GM19452 (cell line): ENCODE measurements at regions not wholly inside any gene's neighbourhood (a gene's known extent, or its start where the extent isn't known, plus 50 kb on each side); places are given as distances from the start of the nearest gene placed in this dataset.

Source experiments
- ATAC-seq: cut with Tn5 transposase; IDR thresholded peaks from one replicate; pipeline ENCODE4 v1.9.1; 2021; ENCODE audit not compliant: unreplicated experiment

- ATAC-seq = no peak
Observed at GRCh38 chr14:34069854-34070582, 119.1 kb upstream of the EGLN3 start.

- ATAC-seq = no peak
Observed at GRCh38 chr14:34067587-34067986, 116.7 kb upstream of the EGLN3 start.

DNA sequence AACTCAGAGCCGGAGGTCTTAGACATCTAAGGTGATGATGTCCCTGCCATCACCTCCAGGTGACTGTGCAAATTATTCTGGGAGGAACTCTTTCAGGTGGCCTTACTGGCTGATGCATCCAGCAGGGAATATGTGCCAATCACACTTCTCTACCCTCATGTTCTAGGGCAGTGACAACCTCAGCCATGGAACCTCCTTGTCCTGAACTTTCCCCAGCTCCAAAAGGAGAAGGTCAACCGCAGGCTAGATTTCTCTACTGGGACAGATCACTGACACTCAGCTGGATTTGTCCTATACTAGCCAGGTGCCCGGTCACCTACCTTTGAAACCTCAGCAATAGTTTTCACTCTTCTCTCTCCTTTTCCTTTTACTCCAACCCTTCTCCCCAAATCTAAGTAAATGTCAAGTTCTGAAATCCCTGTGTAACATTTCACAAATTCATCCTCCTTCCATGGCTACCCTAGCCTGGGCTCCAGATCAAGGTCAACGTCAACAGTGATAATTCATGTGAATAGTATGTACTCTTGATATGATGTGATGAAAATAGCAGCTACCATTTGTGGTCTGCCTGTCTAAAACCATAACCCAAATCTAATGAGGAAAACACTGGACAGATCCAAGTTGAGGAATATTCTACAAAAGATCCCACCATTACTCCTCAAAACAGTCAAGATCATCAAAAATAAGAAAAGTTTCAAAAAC is 115.0 kb upstream of the EGLN3 start:
- ATAC-seq = no peak

GRCh38 chr14:34065236-34065635 is 114.4 kb upstream of the EGLN3 start:
- ATAC-seq = no peak

DNA sequence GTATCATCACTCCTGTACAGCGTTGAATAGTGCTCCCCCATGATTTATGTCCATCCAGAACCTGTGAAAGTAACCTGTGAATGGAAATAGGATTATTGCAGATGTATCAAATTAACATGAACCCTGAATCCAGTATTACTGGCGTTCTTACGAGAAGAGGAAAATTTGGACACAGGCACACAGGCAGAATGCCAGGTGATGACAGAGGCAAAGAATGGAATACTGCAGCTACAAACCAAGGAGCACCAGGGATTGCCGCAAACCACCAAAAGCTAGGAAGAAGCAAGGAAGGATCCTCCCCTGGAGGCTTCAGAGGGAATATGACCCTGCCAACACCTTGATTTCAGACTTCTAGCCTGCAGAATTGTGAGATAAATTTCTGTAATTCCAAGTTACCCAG is 113.5 kb upstream of the EGLN3 start:
- ATAC-seq = no peak

DNA sequence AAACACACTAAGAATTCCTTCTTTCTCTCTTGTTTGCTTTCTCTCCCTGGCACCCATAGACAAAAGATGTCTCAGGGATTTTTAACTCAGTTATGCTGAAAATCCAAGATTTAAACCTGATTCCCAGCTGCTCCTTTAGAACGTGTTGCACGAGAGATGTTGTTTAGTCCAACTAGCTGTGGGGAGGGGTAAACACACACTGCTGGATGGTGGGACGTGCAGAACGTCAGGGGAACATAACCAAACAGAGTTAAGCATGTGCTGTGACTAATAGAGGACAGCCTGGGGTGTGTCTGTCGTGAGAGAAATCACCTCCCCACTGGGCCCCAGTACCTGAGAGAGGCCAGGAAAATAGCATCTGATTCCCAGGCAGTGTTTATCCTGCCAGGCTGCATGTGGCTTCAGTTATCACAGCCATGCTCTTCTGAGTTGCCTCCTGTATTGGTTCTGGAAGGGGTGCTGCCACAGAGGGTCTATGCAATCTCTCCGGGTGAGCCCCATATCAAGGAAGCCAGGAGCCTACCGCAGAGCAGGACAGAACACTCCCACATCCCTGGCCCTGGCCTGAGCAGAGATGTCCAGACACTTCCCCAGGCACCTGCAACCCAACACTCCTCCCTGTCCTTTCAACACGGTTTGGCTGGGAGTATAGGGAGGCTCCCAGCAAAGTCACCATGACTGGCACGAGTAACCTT is 112.7 kb upstream of the EGLN3 start:
- no peak for ATAC-seq

DNA sequence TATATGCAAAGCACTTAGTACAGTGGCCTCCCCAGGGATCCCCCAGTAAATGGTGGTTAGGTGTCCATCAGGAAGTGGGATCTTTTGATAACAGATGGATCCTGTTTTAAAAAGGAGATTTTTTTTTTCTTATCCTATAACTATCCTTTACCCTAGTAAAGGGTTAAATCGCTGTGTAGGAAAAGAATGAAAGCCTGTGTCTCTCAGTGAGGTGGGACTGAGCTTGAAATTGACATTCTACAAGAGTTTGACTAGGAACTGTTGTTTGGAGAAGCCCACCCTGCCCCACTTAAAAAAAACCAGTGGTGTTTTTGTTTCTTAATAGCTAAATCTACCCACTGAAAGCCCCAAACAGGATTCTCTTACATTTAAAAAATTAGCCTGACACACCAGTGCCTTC is 112.2 kb upstream of the EGLN3 start:
- ATAC-seq = no peak

DNA sequence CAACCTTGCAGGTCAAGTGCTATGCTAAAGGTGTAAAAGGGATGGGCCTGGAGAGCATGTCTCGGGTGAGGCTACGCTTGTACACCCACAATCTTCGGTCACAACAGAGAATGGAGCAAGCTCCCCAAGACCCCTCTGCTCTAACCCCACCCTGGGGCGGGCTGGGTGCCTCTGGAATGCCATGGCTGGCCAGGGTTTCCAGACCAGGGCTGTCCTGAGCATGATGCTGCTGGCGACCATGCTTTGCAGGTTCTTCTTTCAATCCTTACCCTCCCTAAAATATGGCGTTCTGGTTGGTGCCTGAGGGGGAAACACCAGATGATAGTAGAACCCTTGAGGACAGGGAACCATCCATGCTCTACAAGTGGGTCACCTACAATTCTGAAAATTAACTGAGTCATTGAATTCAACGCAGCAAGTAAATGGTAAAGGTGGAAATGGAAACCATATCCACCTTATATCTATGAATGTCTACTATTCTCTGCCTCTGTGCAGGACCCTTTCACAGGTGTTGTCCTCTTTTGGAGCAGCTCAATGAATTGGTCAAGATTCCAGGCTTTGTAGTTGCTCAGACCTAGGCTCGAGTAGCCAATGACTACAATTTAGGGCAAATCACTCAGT is 111.6 kb upstream of the EGLN3 start:
- ATAC-seq = no peak

- ATAC-seq = peak; percentile 23
Observed at GRCh38 chr14:34060651-34060999, 109.8 kb upstream of the EGLN3 start.

DNA sequence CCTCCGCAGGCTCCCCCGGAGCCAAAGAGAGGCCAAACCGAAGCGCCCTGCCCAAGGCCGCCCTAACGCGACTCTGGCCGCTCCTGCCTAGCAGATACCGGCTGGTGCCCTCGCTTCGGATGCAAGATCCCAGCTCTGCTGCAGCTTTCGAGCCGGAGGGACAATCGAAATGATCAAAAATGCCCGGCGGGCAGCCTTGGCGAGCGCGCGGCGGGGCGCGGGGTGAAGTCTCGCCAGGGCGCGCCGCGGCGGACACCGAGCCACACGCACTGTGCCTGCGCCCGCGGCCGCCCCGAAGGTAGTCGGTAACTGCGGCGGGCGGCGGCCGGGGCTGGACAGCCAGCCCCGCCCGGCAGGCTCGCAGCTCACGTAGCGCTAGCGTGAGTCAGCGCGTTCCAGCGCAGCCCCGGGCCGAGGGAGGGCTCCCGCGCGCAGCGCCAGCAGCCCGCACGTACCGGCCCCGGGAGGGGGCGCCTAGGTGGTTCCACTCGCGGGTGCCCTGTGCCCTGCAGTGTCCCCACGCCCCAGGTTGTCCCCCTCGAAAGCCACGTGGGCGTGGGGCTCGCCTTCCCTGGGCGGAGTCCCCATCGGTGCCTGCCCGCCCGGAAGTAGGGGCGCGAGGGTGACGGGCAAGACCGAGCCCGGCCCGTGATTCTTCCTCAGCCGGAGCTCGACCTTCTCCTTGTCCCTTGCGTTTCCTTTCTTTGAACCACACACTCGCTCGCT is 109.2 kb upstream of the EGLN3 start:
- peak; percentile 82 for ATAC-seq

DNA sequence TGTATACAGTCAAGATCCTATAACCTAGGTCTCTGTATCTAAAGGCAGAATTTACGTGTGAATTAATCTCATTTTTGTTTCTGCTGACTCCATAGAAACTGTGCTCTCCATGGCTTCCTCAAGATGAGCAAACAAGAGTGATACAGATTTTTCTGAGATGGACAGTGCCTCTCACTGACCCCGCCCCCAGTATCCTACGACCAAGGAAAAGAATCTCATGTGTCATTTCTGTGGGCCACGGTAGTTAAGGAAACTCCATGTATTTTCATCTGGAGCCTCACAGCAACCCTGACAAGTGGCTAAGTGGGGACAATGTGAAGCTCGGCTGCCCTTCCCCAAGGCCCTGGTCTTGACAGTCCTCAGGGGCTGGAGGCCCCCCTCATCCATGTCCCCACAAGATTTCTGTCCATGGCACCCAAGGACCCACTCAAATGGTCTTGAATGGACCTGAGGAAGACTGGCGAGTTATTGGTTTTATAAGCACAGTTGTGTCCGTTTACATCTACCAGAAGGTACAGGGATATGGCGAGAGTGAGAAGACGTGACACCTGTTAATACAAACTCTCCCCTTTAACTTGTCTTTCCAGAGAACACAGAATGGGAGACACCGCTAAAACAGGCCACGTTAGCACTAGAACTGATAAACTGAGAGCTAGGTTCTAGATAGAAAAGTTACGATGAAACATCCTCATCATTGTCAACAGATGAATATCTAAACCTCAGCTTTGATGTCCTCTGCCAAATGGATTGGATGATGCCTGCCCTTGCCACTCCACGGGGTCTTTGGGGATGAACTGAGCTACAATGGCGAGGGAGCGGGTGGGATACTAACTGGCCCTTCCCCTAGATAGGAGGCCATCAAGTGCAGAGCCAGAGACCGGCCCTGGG is 108.4 kb upstream of the EGLN3 start:
- no peak for ATAC-seq

- ATAC-seq = no peak
Observed at GRCh38 chr14:34058510-34058909, 107.6 kb upstream of the EGLN3 start.

DNA sequence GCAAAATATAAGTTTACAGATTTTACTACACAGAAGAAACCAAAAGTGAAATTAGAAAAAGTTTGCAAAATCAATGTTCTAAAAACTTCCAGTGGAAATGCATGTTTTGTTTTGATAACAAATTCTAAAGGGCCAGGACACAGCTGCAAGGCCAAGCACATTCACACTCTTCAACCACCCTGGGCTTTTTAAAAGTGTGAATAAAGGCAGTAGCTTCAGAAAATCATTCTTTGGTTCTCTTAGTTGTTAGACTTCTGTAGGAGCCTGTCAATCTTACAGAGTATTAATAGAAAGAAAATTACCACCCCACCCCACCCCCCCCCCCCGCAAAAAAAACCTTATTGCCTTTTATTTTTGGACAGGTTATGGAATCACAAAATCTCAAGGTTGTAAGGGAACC is 105.2 kb upstream of the EGLN3 start:
- ATAC-seq = no peak

DNA sequence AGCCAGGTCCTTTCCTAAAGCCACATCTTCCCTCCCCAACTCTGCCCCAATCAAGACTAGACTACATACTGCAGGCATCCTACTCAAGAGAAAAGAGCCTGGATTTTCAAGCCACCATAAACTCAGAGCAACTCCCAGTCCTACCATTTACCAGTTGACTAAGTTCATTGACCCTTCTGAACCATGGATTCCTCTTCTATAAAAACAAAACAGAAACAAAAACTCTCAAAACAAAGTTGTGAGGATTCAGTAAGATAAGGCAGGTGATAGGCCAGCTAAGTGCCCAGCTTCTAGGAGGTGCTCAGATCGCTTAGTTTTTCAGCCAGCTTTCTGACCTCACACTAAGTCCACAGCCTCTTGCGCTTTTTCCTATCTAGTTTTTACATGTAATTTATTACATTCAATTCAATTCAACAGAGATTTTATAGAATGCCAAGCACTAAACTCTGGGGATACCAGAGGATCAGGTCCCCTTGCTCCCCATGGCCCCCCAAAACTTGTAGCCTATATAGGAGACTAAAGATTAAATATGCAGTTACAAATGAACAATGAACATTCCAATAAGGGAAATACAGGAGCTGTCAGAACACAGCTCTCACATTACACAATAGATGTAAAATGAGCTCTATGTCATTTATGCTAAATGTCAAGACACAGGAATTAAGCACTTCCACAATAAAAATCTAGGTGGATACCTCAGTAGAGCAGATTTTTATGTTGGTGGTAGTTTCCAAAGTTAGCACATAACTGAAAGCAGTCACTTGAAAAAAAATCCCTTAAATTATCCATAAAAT is 104.5 kb upstream of the EGLN3 start:
- no peak for ATAC-seq

GRCh38 chr14:34053666-34054065 is 102.8 kb upstream of the EGLN3 start:
- no peak for ATAC-seq

- ATAC-seq = no peak
Observed at GRCh38 chr14:34052658-34053014, 101.8 kb upstream of the EGLN3 start.

- no peak for ATAC-seq
Observed at GRCh38 chr14:34051966-34052657, 101.2 kb upstream of the EGLN3 start.

DNA sequence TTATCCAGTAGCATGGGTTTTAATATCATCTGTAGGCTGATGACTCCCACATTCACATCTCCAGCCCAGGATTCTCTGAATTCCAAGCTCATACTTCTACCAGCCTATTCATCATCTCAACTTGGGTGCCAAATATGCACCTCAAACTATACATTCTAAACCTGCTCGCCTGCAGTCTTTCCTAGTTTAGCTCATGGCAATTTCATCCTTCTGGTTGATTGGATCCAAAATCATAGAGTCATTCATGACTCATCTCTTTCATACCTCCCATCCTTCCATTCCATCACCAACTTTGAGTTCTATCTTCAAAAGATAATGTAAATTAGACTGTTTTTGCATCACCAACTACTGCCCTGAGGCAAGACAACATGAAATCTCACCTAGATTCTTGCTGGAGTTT is 99.7 kb upstream of the EGLN3 start:
- no peak for ATAC-seq

DNA sequence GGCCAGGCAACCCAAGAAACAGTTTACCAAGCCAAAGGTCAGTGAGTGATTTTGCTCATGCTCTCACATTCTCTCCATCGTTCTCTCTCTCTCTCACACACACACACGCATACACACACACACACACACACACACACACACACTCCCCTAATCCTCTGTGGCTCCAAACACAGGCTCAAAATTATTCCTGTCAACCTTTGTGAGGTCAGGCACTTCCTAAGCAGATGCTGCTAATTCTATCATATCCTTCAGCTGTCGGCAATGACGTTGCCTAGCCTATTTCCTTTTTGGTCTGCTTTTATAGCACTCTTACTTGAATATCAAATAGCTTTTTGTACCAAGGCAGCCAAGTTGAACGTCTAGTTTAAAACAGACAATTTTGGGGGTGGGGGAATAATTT is 98.9 kb upstream of the EGLN3 start:
- ATAC-seq = no peak
